ENCODE measurements at regions not wholly inside any gene's neighbourhood (a gene's known extent, or its start where the extent isn't known, plus 50 kb on each side); places are given as distances from the start of the nearest gene placed in this dataset.
"Not testable (repeated sequence)": the region's sequence is repeated elsewhere in the genome, so short reads cannot be mapped to it uniquely, and the experiment has no call there.

DNA sequence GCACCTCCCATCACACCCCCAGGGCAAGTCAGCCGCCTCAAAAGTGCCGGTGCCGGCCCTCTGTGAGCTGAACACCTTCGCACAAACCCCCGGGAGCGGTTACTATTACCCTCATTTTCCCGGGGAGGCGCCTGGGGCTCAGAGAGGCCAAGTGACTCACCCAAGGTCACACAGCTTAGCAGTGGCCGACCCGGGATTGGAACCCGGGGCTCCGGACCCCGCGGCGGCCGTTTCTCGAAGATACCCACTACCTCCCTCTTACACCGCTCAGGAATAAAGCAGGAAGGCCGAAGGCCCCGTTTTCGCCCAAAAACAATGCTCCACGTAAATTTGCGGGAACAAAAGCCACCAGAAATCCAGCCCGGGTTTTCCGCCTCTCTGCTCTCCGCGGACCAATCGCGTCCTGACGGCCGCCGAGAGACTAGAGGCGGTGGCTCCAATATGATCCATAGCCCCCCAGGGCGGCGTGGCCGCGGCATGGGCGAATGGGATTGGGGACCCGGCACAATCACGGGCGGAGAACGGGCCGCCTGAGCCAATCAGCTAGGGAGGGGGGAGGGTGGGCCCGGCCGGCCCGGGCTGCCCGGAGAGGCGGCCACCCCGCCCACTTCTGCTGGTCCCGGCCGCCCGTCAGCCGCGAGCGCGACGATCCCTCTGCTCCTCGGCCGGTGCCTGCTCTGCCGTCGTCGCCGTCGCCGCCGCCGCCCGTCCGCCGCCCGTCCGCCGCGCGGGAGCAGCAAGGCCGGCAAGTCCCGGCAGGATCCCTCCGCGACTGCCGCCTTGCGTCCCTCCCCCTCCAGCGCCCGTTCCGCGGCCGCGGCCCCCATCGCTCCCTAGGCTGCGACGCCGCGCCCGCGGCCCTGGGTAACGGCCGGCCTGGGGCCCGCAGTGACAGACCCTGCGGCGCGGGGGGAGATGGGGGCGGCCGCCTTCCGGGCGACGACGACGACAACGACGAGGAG lies 177.0 kb downstream of the OR4M2 start:
- H3K27me3 ChIP-seq (replicated peaks; ENCODE audit: control insufficient read depth, insufficient read depth, low read length): no peaks in the 10 kb centered on the region
- no peaks in the 10 kb centered on the region for H3K36me3 Mint-ChIP-seq (ENCODE audit: insufficient read depth, unreplicated experiment)
- CTCF ChIA-PET: no interaction called here
- no peak overlapping the region for H3K4me3 Mint-ChIP-seq (ENCODE audit: unreplicated experiment)
- no peaks in the 10 kb centered on the region for H3K36me3 ChIP-seq (ENCODE audit: control insufficient read depth, insufficient read depth, low read length)
- H3K4me1 Mint-ChIP-seq (ENCODE audit: low read depth, unreplicated experiment): no peaks in the 10 kb centered on the region
- H3K9me3 Mint-ChIP-seq (ENCODE audit: unreplicated experiment): no peaks in the 10 kb centered on the region
- H3K27ac Mint-ChIP-seq (ENCODE audit: unreplicated experiment): no peak overlapping the region
- 0 out of 2 replicates have a peak, but pooled peaks cover 4% of the 10 kb centered on the region for H3K9me3 ChIP-seq
- no peak for DNase-seq
- no TSS peak for BruUV-seq (replicated peaks)
- intact Hi-C loops (cut with micrococcal nuclease; ENCODE audit: unreplicated experiment): no loop called here
- TF ChIP-seq CTCF (IDR thresholded peaks at IDR 0.05; ENCODE audit: insufficient read depth in 1 of 2, low read depth in 1 of 2, low read length in 1 of 2, severe bottlenecking in 1 of 2, unreplicated experiment in 1 of 2): no peak
- no peaks in the 10 kb centered on the region for H3K27me3 Mint-ChIP-seq (ENCODE audit: insufficient read depth, unreplicated experiment)
- H3K4me3 ChIP-seq (ENCODE audit: low read depth, low read length): no peak overlapping the region
- POLR2A ChIA-PET: no interaction called here
- no peaks in the 10 kb centered on the region for H3K4me1 ChIP-seq

DNA sequence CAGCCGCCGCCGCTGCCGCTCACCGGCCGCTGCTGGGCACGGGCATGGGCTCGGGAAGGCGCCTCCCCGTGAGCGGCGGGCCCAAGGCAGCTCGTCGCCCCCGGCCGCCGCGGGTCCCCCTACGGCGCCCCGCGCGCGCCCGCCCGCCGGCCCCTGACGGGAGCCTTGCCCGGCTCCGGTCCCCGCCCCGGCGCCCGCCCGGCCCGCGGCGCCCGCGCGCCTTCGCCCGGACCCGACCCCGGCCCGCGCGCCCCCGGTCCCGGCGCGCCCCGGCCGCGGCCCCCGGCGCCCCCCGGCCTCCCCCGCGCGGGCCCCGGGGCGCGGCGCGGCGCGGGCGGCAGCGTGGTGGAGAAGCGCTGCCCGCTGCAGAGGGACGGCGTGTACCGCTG lies 177.7 kb downstream of the OR4M2 start:
- intact Hi-C loops (cut with micrococcal nuclease; ENCODE audit: unreplicated experiment): no loop called here
- no peaks in the 10 kb centered on the region for H3K27me3 ChIP-seq (replicated peaks; ENCODE audit: control insufficient read depth, insufficient read depth, low read length)
- no peak overlapping the region for H3K4me3 ChIP-seq (ENCODE audit: low read depth, low read length)
- H3K27me3 Mint-ChIP-seq (ENCODE audit: insufficient read depth, unreplicated experiment): no peaks in the 10 kb centered on the region
- H3K4me1 Mint-ChIP-seq (ENCODE audit: low read depth, unreplicated experiment): no peaks in the 10 kb centered on the region
- CTCF ChIA-PET: no interaction called here
- H3K9me3 ChIP-seq: 0 out of 2 replicates have a peak, but pooled peaks cover 4% of the 10 kb centered on the region
- no peak for TF ChIP-seq CTCF (IDR thresholded peaks at IDR 0.05; ENCODE audit: insufficient read depth in 1 of 2, low read depth in 1 of 2, low read length in 1 of 2, severe bottlenecking in 1 of 2, unreplicated experiment in 1 of 2)
- H3K36me3 Mint-ChIP-seq (ENCODE audit: insufficient read depth, unreplicated experiment): no peaks in the 10 kb centered on the region
- no TSS peak for BruUV-seq (replicated peaks)
- H3K9me3 Mint-ChIP-seq (ENCODE audit: unreplicated experiment): no peaks in the 10 kb centered on the region
- no peak overlapping the region for H3K27ac Mint-ChIP-seq (ENCODE audit: unreplicated experiment)
- POLR2A ChIA-PET: no interaction called here
- no peaks in the 10 kb centered on the region for H3K36me3 ChIP-seq (ENCODE audit: control insufficient read depth, insufficient read depth, low read length)
- DNase-seq: no peak
- no peaks in the 10 kb centered on the region for H3K4me1 ChIP-seq
- H3K4me3 Mint-ChIP-seq (ENCODE audit: unreplicated experiment): no peak overlapping the region

- no peak for DNase-seq
- H3K36me3 Mint-ChIP-seq (ENCODE audit: insufficient read depth, unreplicated experiment): no peaks in the 10 kb centered on the region
- H3K4me1 ChIP-seq: no peaks in the 10 kb centered on the region
- H3K4me3 ChIP-seq (ENCODE audit: low read depth, low read length): no peak overlapping the region
- intact Hi-C loops (cut with micrococcal nuclease; ENCODE audit: unreplicated experiment): no loop called here
- no peak overlapping the region for H3K27ac Mint-ChIP-seq (ENCODE audit: unreplicated experiment)
- H3K27me3 ChIP-seq (replicated peaks; ENCODE audit: control insufficient read depth, insufficient read depth, low read length): no peaks in the 10 kb centered on the region
- no TSS peak for BruUV-seq (replicated peaks)
- CTCF ChIA-PET: no interaction called here
- no peak for TF ChIP-seq CTCF (IDR thresholded peaks at IDR 0.05; ENCODE audit: insufficient read depth in 1 of 2, low read depth in 1 of 2, low read length in 1 of 2, severe bottlenecking in 1 of 2, unreplicated experiment in 1 of 2)
- no peak overlapping the region for H3K4me3 Mint-ChIP-seq (ENCODE audit: unreplicated experiment)
- POLR2A ChIA-PET: no interaction called here
- no peaks in the 10 kb centered on the region for H3K9me3 Mint-ChIP-seq (ENCODE audit: unreplicated experiment)
- no peaks in the 10 kb centered on the region for H3K27me3 Mint-ChIP-seq (ENCODE audit: insufficient read depth, unreplicated experiment)
- H3K9me3 ChIP-seq: 0 out of 2 replicates have a peak, but pooled peaks cover 4% of the 10 kb centered on the region
- no peaks in the 10 kb centered on the region for H3K4me1 Mint-ChIP-seq (ENCODE audit: low read depth, unreplicated experiment)
- H3K36me3 ChIP-seq (ENCODE audit: control insufficient read depth, insufficient read depth, low read length): no peaks in the 10 kb centered on the region
These were observed 178.2 kb downstream of the OR4M2 start for GRCh38 chr15:22258398-22259150.

DNA sequence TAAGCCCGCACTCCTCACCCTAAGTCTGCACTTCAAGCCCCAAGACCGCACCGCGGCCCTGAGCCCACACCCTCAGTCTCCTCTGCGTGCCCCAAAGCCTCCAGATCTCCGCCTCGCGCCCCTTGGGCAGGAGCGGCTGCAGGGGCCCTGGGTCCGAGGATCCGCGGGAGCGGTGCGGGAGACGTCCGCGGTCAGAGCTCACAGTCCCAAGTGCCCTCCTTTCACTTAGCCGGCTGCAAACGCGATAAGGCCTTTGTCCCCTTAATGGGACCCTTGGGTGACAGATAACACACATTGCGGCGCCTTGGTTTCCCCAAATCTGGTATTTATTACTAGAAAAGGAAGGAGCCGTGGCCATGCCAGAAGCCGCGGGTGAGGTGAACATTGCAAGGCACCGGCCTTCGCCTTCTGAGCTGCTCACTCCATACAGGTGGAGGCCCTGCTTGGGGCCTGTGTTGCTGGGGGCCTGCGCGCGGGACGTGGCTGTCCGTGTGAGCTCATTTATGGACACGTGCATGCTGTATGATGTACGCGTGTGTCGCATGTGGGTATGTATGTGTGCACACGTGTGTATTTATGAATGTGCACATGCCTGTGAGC lies 178.9 kb downstream of the OR4M2 start:
- intact Hi-C loops (cut with micrococcal nuclease; ENCODE audit: unreplicated experiment); H3K27me3 Mint-ChIP-seq (ENCODE audit: insufficient read depth, unreplicated experiment); H3K36me3 ChIP-seq (ENCODE audit: control insufficient read depth, insufficient read depth, low read length); BruUV-seq (replicated peaks); H3K4me3 Mint-ChIP-seq (ENCODE audit: unreplicated experiment); H3K9me3 Mint-ChIP-seq (ENCODE audit: unreplicated experiment); H3K4me3 ChIP-seq (ENCODE audit: low read depth, low read length); H3K27ac Mint-ChIP-seq (ENCODE audit: unreplicated experiment); H3K4me1 ChIP-seq; H3K27me3 ChIP-seq (replicated peaks; ENCODE audit: control insufficient read depth, insufficient read depth, low read length); H3K9me3 ChIP-seq; H3K36me3 Mint-ChIP-seq (ENCODE audit: insufficient read depth, unreplicated experiment); DNase-seq; POLR2A ChIA-PET; H3K4me1 Mint-ChIP-seq (ENCODE audit: low read depth, unreplicated experiment); CTCF ChIA-PET: not testable (repeated sequence)

Measured in Caco-2 (cell line).